ENCODE measurements at regions not wholly inside any gene's neighbourhood (a gene's known extent, or its start where the extent isn't known, plus 50 kb on each side); places are given as distances from the start of the nearest gene placed in this dataset.
"Not testable (repeated sequence)": the region's sequence is repeated elsewhere in the genome, so short reads cannot be mapped to it uniquely, and the experiment has no call there.

DNA sequence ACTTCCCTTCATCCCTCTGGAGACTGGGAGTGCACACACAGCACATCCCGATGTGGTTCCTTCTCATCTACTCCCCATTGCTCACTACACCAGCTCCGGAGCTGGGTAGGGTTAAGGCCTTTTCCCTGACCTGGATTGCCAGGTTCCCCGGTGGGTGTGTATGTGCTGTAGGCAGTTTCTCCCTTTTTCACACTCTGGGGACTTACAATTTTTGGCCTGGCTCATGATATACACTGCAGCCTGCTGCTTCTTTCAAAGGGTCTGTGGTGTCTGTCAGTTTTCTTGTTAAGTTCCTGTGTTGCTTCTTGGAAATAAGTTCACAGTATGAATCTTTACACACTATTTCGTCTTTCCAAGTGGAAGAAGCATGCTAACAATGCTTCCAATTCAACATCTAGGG lies 405.5 kb downstream of the UTRN start:
- no peaks in the 10 kb centered on the region for H3K27me3 ChIP-seq (replicated peaks; ENCODE audit: insufficient read depth, low read length)
- no peak for TF ChIP-seq EZH2 (optimal IDR thresholded peaks at IDR 0.05; ENCODE audit: low read depth, low read length)
- H3K4me1 ChIP-seq (ENCODE audit: low read length), result no peaks in the 10 kb centered on the region
- H3K9me3 ChIP-seq (replicated peaks; ENCODE audit: insufficient read depth, low read length), result no peaks in the 10 kb centered on the region
- no peak overlapping the region for H3K27ac ChIP-seq (ENCODE audit: low read length)
- H3F3A ChIP-seq (ENCODE audit: insufficient read depth, low read length), result no peaks in the 10 kb centered on the region
- no peaks in the 10 kb centered on the region for H3K79me2 ChIP-seq (ENCODE audit: low read length)
- no peak for DNase-seq
- no peak overlapping the region for H3K9ac ChIP-seq (ENCODE audit: low read length)
- no peak overlapping the region for H3K4me2 ChIP-seq (ENCODE audit: low read depth, low read length)
- H3K4me3 ChIP-seq (ENCODE audit: low read length), result no peak overlapping the region
- H3K9me2 ChIP-seq (replicated peaks; ENCODE audit: insufficient read depth, low read length), result no peaks in the 10 kb centered on the region
- H3K36me3 ChIP-seq (replicated peaks; ENCODE audit: insufficient read depth, low read length), result no peaks in the 10 kb centered on the region
- H4K20me1 ChIP-seq (ENCODE audit: insufficient read depth, low read length), result no peaks in the 10 kb centered on the region
- no peak overlapping the region for H2AFZ ChIP-seq (ENCODE audit: low read length)

GRCh38 chr6:144692050-144692449 lies 406.9 kb downstream of the UTRN start:
- H3F3A ChIP-seq (ENCODE audit: insufficient read depth, low read length); H3K79me2 ChIP-seq (ENCODE audit: low read length); H2AFZ ChIP-seq (ENCODE audit: low read length); H4K20me1 ChIP-seq (ENCODE audit: insufficient read depth, low read length); H3K27me3 ChIP-seq (replicated peaks; ENCODE audit: insufficient read depth, low read length); H3K9me2 ChIP-seq (replicated peaks; ENCODE audit: insufficient read depth, low read length); H3K9ac ChIP-seq (ENCODE audit: low read length); DNase-seq; H3K4me1 ChIP-seq (ENCODE audit: low read length); H3K36me3 ChIP-seq (replicated peaks; ENCODE audit: insufficient read depth, low read length); H3K9me3 ChIP-seq (replicated peaks; ENCODE audit: insufficient read depth, low read length); H3K4me3 ChIP-seq (ENCODE audit: low read length); H3K4me2 ChIP-seq (ENCODE audit: low read depth, low read length); H3K27ac ChIP-seq (ENCODE audit: low read length): not testable (repeated sequence)

- Histone ChIP-seq H2AFZ (ENCODE audit: low read length) (no peak overlapping the region), H3K9me3 (replicated peaks; ENCODE audit: insufficient read depth, low read length) (no peaks in the 10 kb centered on the region), H3K36me3 (replicated peaks; ENCODE audit: insufficient read depth, low read length) (no peaks in the 10 kb centered on the region), H3K79me2 (ENCODE audit: low read length) (no peaks in the 10 kb centered on the region), H3K9ac (ENCODE audit: low read length) (no peak overlapping the region), H3K4me3 (ENCODE audit: low read length) (no peak overlapping the region), H3K4me1 (ENCODE audit: low read length) (no peaks in the 10 kb centered on the region), H3K27me3 (replicated peaks; ENCODE audit: insufficient read depth, low read length) (no peaks in the 10 kb centered on the region), H3K4me2 (ENCODE audit: low read depth, low read length) (no peak overlapping the region), H3F3A (ENCODE audit: insufficient read depth, low read length) (no peaks in the 10 kb centered on the region), H4K20me1 (ENCODE audit: insufficient read depth, low read length) (no peaks in the 10 kb centered on the region), H3K9me2 (replicated peaks; ENCODE audit: insufficient read depth, low read length) (no peaks in the 10 kb centered on the region), H3K27ac (ENCODE audit: low read length) (no peak overlapping the region)
- no peak for TF ChIP-seq EZH2phosphoT487 (IDR thresholded peaks at IDR 0.05; ENCODE audit: low read length)
- TF ChIP-seq, protein P1, sequence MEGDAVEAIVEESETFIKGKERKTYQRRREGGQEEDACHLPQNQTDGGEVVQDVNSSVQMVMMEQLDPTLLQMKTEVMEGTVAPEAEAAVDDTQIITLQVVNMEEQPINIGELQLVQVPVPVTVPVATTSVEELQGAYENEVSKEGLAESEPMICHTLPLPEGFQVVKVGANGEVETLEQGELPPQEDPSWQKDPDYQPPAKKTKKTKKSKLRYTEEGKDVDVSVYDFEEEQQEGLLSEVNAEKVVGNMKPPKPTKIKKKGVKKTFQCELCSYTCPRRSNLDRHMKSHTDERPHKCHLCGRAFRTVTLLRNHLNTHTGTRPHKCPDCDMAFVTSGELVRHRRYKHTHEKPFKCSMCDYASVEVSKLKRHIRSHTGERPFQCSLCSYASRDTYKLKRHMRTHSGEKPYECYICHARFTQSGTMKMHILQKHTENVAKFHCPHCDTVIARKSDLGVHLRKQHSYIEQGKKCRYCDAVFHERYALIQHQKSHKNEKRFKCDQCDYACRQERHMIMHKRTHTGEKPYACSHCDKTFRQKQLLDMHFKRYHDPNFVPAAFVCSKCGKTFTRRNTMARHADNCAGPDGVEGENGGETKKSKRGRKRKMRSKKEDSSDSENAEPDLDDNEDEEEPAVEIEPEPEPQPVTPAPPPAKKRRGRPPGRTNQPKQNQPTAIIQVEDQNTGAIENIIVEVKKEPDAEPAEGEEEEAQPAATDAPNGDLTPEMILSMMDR (IDR thresholded peaks at IDR 0.05; ENCODE audit: low read length), result no peak
- no peak for TF ChIP-seq EZH2 (optimal IDR thresholded peaks at IDR 0.05; ENCODE audit: low read depth, low read length)
- no peak for DNase-seq
These were observed 410.9 kb downstream of the UTRN start for GRCh38 chr6:144695858-144696533.

GRCh38 chr6:144696610-144697368 lies 411.7 kb downstream of the UTRN start:
- Histone ChIP-seq H3K9me2 (replicated peaks; ENCODE audit: insufficient read depth, low read length) (no peaks in the 10 kb centered on the region), H3K9me3 (replicated peaks; ENCODE audit: insufficient read depth, low read length) (no peaks in the 10 kb centered on the region), H3K4me1 (ENCODE audit: low read length) (no peaks in the 10 kb centered on the region), H3K27me3 (replicated peaks; ENCODE audit: insufficient read depth, low read length) (no peaks in the 10 kb centered on the region), H4K20me1 (ENCODE audit: insufficient read depth, low read length) (no peaks in the 10 kb centered on the region), H3K36me3 (replicated peaks; ENCODE audit: insufficient read depth, low read length) (no peaks in the 10 kb centered on the region), H3K27ac (ENCODE audit: low read length) (no peak overlapping the region), H3K9ac (ENCODE audit: low read length) (no peak overlapping the region), H3K79me2 (ENCODE audit: low read length) (no peaks in the 10 kb centered on the region), H3K4me3 (ENCODE audit: low read length) (no peak overlapping the region), H3K4me2 (ENCODE audit: low read depth, low read length) (no peak overlapping the region), H3F3A (ENCODE audit: insufficient read depth, low read length) (no peaks in the 10 kb centered on the region), H2AFZ (ENCODE audit: low read length) (no peak overlapping the region)
- DNase-seq, result no peak
- TF ChIP-seq EZH2phosphoT487 (IDR thresholded peaks at IDR 0.05; ENCODE audit: low read length), result no peak
- no peak for TF ChIP-seq EZH2 (optimal IDR thresholded peaks at IDR 0.05; ENCODE audit: low read depth, low read length)
- TF ChIP-seq, protein P1 (IDR thresholded peaks at IDR 0.05; ENCODE audit: low read length), result no peak
